EH (cell line): ENCODE measurements at regions not wholly inside any gene's neighbourhood (a gene's known extent, or its start where the extent isn't known, plus 50 kb on each side); places are given as distances from the start of the nearest gene placed in this dataset.
"Not testable (repeated sequence)": the region's sequence is repeated elsewhere in the genome, so short reads cannot be mapped to it uniquely, and the experiment has no call there.

Source experiments
- DNase-seq: peaks from one replicate; pipeline ENCODE4 v3.0.0-alpha.2; 2015; ENCODE audit warnings: low read depth

- no peak for DNase-seq
Measured at GRCh38 chr18:997499-997898, 92.8 kb downstream of the ADCYAP1 start.

GRCh38 chr18:998936-999335, 94.3 kb downstream of the ADCYAP1 start:
- peak; percentile 35 for DNase-seq

GRCh38 chr18:1002653-1003178, 98.0 kb downstream of the ADCYAP1 start:
- peak; percentile 39 for DNase-seq

- no peak for DNase-seq
Measured at GRCh38 chr18:1003499-1003898, 98.8 kb downstream of the ADCYAP1 start.

DNA sequence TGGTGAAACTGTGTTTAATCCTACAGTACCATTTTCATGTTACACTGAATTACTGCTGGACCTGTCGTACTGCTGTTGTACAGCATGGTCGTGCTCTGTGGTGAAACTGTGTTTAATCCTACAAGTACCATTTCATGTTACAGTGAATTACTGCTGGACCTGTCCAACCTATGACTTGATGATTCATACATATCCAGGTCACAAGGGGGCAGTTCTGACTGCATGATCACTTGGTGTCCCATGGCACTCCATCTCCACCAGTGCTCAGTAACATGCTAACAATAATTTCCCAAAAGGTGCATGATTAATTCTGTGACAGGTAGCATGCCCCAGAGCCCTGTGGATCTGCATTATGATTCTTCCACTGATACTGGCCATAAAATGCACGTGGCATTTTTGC, 101.6 kb downstream of the ADCYAP1 start:
- DNase-seq: no peak

- DNase-seq: no peak
Measured at GRCh38 chr18:1006965-1007364, 102.3 kb downstream of the ADCYAP1 start.

GRCh38 chr18:1011349-1011748, 106.7 kb downstream of the ADCYAP1 start:
- DNase-seq: no peak

GRCh38 chr18:1012775-1013174, 108.1 kb downstream of the ADCYAP1 start:
- DNase-seq: no peak

GRCh38 chr18:1013951-1014350, 109.3 kb downstream of the ADCYAP1 start:
- DNase-seq: no peak

DNA sequence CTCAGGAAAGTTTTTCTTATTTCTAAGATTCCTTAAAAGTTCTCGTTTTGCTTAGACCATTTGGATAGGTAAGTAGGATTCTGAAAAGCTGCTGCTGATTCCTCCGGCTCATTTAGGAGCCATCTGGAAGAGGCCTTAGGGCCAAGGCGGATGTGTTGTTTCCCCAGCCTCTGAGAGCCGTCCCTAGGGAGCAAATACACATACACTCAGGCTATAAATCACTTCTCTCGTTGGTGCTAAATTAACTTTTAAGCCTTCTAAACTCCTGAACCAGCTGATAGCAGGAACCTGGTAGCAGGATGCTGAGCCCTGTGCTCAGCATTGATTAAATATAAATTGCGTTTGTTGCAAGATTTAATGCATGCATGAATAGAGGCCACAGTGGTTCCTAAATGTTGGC, 109.8 kb downstream of the ADCYAP1 start:
- peak; percentile 19 for DNase-seq

DNA sequence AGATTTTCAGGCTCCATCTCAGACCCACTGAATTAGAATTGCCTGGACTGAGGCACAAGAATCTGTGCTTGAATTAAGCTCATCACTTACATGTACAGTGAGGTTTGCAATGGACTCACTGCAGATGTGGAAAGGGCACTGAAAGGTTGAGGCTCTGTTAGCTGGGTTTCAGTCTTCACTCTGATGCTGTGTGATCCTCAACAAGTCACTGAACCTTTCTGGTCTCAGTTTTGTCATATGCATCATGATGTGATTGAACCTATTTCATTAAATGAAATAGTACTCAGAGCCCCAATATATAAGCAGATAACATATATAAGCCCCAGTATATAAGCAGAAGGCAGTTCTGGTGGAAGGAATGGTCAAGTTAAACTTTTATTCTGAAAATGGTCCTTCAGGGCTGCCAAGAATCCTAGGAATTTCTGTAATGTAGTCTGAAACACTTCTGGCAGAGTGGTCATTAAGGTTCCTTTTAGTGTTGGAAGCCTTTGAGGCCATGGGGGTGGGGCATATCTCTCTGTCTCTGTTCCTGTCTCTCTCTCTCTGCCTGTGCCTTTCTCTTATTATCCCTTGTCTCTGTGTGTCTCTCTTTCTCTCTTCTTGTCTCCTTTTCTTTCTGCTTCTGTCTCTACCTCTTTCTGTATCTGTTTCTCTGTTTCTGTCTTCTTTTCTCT, 110.4 kb downstream of the ADCYAP1 start:
- DNase-seq: peak; percentile 67

DNA sequence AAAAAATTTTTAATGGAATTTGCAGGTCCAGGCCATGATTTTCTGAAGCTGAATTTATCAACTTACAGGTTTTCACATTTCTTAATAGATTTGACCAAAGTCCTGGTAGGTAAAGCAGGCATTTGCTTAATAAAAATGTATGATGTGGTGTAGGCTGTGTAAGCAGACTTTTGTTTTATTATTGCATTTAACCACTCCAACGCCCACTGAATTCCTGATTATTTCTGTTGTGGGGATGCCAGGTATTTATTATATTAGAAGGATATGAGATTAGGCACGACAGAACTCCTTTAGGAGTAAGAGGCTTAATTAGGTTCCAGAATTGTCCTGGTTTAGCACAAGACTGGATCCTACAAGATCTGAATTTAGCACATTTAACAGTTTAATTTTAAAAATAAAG, 111.1 kb downstream of the ADCYAP1 start:
- no peak for DNase-seq

DNA sequence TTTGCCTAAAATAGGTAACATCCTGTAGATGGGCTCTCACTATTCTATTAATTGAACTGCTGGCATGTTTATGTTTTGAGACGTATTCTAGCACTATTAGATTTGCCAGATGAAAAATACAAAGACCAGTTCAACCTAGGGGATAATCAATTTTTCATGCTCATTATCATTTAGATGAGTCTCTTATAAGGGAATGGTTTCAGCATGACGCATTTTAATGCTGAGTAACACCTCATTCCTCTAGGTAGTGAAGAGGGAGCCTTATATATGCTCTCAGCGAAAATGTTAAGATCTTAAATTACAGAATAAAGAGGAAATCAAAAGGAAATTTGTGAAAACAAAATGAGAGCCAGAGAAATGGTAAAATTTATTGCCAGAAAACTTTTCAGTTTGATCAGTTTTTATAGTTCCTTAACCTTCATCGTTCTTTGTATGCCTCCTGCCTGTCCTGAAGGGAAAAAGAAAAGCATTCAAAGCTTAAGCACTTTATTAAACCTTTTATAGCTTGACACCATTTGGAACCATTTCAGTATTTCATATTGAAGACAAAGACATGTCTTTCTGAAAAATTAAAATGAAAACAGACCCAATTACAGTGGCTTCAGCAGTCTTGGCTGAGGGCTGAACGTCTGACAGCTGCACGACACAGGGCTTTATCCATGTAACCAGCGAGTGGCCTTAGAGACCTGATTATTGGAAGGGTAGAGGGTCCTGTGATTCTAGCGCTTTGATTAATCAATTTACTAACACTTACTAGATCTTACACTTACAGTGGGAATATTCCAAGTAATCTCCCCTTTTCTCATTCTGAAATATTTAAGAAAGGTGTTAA, 112.8 kb downstream of the ADCYAP1 start:
- peak; percentile 23 for DNase-seq

GRCh38 chr18:1018181-1018681, 113.6 kb downstream of the ADCYAP1 start:
- peak; percentile 71 for DNase-seq

DNA sequence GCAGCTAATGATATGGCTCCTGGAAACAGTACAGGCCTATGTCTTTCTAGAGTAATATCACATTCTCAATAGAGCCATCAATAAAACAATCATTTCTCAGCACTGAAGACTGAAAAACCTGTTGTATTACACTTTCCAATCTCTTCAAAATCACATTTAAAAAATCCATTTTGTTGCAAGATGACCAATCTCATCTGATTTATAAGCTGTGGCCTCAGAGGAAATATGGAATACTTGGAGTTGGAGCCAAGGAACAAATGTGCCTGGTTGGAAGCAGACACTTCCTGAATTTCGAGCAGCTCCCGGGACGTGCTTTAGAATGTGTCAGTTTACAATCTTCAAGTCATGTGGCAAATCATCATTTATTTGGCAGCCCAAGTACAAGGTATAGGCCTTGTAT, 114.5 kb downstream of the ADCYAP1 start:
- DNase-seq: no peak

- DNase-seq: peak; percentile 49
Measured at GRCh38 chr18:1020731-1021344, 116.2 kb downstream of the ADCYAP1 start.

DNA sequence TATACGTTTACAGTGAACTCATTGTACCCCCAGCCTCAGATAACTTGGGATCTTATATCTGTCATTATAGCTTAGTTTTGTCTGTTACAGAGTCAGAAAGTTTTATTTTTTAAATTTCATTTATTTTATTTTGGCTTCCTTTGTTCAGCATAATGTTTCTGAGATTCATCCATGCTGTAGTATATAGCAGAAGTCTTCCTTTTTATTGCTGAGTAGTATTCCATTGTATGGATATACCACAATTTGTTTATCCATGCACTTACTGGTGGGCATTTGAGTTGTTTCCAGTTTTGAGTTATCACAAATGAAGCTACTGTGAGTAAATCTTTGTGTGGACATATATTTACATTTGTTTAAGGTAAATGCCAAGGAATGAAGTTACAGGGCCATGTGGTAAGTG, 122.3 kb downstream of the ADCYAP1 start:
- no peak for DNase-seq

GRCh38 chr18:1033092-1033491, 128.4 kb downstream of the ADCYAP1 start:
- not testable (repeated sequence) for DNase-seq

- DNase-seq: no peak
Measured at GRCh38 chr18:1034971-1035370, 130.3 kb downstream of the ADCYAP1 start.

- no peak for DNase-seq
Measured at GRCh38 chr18:1036926-1037325, 132.3 kb downstream of the ADCYAP1 start.

DNA sequence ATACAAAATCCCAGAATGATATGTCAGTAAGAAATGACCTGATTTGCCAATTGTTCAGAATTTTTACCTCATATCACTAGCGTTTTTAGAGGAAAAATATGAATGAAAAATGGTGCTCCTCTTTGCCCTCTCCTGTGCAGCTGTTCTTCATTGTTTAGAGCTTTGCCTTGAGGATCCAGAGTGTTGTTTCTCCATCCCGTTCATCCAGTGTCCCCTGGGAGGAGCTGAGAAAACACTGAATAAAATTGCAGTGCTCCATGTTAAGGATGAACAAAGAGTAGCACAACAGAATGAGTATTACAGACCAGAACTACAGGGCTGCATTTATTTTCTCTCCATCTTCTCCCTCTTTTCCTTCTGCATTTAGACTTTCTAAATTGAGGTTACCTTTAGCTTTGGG, 133.1 kb downstream of the ADCYAP1 start:
- DNase-seq: no peak

DNA sequence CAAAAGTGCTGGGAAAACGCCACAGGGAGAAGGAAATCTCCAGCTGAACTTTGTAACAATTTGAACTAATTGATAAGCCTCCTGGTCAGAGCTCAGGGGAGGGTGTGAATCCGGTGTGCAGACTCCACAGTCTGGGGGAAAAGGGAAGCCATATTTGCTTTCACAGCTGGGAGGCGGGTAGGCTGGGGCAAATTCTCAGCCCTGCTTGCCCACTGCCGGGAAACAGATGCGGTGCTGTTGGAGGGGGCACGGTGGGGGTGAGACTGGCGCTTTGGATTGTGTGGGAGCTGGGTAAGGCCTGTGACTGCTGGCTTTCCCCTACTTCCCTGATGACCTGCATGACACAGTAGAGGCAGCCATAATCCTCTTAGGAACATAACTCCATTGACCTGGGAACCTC, 134.8 kb downstream of the ADCYAP1 start:
- no peak for DNase-seq

DNA sequence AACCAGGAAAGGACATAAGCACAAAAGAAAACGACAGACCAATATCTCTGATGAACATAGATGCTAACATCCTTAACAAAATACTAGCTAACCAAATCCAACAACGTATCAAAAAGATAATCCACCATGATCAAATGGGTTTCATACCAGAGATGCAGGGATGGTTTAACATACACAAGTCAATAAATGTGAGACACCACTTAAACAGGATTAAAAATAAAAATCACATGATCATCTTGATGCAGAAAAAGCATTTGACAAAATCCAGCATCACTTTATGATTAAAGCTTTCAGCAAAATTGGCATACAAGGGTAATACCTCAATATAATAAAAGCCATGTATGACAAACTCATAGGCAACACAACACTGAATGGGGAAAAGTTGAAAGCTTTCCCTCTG, 138.4 kb downstream of the ADCYAP1 start:
- not testable (repeated sequence) for DNase-seq
